Natural killer cell treated with Interleukin-12 subunit alpha and Interleukin-12 subunit beta and Interleukin-15 and Interleukin-18, amount 100 ng/mL, for 72 hours (primary cell): ENCODE measurements at regions not wholly inside any gene's neighbourhood (a gene's known extent, or its start where the extent isn't known, plus 50 kb on each side); places are given as distances from the start of the nearest gene placed in this dataset.

Source experiments
- ATAC-seq, 2 donors: fragments of 150-1000 bp; cut with Tn5 transposase in 1 of 2; sonication (Bioruptor Pico), chemical (Tn5 transposase) in 1 of 2; 2 replicates each; pipeline ENCODE4 v1.10.0; 2021
- DNase-seq: peaks from one replicate; pipeline ENCODE4 v3.0.0; 2022; ENCODE audit warnings: low spot score
- H3K27ac Mint-ChIP-seq, 2 donors: 1 replicate in 1 of 2; 2 replicates in 1 of 2; pipeline ENCODE4 v1.8.0; 2022; ENCODE audit warnings: mixed read lengths in 2 of 2, mild to moderate bottlenecking in 1 of 2, moderate library complexity in 1 of 2
- H3K27me3 Mint-ChIP-seq, 2 donors: 1 replicate in 1 of 2; 2 replicates in 1 of 2; pipeline ENCODE4 v1.8.0; 2022; ENCODE audit warnings: mixed read lengths in 2 of 2
- H3K36me3 Mint-ChIP-seq: one replicate; pipeline ENCODE4 v1.8.0; 2022; ENCODE audit warnings: mixed read lengths
- H3K4me1 Mint-ChIP-seq, 2 donors: 1 replicate in 1 of 2; 2 replicates in 1 of 2; pipeline ENCODE4 v1.8.0; 2022; ENCODE audit warnings: low read depth in 2 of 2, mixed read lengths in 2 of 2, mild to moderate bottlenecking in 1 of 2
- H3K4me3 Mint-ChIP-seq: one replicate; pipeline ENCODE4 v1.8.0; 2022; ENCODE audit warnings: mixed read lengths
- H3K9me3 Mint-ChIP-seq: 2 replicates; pipeline ENCODE4 v1.8.0; 2022; ENCODE audit warnings: mixed read lengths

GRCh38 chr2:150588506-150588870, 101.0 kb upstream of the RND3 start:
- ATAC-seq (no peak), DNase-seq (no peak)
- no peak overlapping the region for H3K27ac Mint-ChIP-seq
- no peaks in the 10 kb centered on the region for H3K4me1 Mint-ChIP-seq
- no peaks in the 10 kb centered on the region for H3K9me3 Mint-ChIP-seq
- H3K27me3 Mint-ChIP-seq, result no peaks in the 10 kb centered on the region
- H3K36me3 Mint-ChIP-seq, result no peaks in the 10 kb centered on the region
- H3K4me3 Mint-ChIP-seq, result no peak overlapping the region

DNA sequence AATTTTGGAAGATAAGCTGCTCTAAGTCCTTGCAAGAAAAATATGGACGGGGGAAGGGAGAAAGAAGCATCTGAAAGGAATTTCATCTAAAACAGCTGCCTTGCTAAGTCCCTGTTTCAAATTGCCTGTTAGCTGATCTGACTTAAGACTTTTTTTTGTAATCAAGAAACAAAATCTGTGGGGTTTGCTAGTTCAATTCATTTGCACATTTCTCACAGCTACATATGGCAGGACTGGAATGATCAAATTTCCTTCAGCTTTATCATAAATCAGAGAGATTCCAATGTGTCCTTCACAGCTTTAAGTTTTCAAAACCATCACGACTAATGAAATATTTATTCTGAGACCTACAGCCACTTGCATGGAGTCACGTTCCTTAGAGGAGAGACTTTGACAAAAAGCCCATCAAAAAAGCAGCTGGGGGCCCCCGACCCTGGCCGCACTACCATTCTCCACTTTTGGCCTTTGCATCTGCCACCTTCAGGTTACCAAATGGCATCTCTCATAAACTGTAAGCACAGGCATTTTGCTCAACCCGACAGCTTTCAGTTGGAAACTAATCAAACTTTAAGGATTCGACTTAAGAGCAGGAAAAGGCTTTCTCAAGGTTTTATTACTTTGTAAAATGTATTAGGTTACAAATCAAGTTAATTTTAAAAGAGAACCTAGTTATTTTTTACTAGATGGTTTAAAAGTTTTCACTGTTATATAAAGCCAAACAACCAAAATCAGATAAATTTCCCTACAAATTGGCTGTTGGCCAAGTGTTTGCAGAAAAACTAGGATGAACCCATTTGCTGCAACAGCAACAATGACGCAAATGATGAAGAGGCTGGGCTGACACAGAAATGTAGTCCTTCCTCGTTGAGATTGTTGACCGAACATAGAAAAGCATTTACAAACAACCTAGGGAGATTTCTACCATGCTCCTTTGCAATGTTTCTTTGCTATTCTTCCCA, 100.4 kb upstream of the RND3 start:
- no peak overlapping the region for H3K27ac Mint-ChIP-seq
- ATAC-seq (no peak), DNase-seq (no peak)
- no peaks in the 10 kb centered on the region for H3K9me3 Mint-ChIP-seq
- no peaks in the 10 kb centered on the region for H3K4me1 Mint-ChIP-seq
- no peaks in the 10 kb centered on the region for H3K27me3 Mint-ChIP-seq
- no peak overlapping the region for H3K4me3 Mint-ChIP-seq
- no peaks in the 10 kb centered on the region for H3K36me3 Mint-ChIP-seq

- ATAC-seq (no peak), DNase-seq (no peak)
- Mint-ChIP-seq H3K27ac (no peak overlapping the region), H3K9me3 (no peaks in the 10 kb centered on the region), H3K27me3 (no peaks in the 10 kb centered on the region), H3K4me1 (no peaks in the 10 kb centered on the region), H3K36me3 (no peaks in the 10 kb centered on the region), H3K4me3 (no peak overlapping the region)
These were observed 99.4 kb upstream of the RND3 start for GRCh38 chr2:150586858-150587257.

- Mint-ChIP-seq H3K4me1 (no peaks in the 10 kb centered on the region), H3K27me3 (no peaks in the 10 kb centered on the region), H3K4me3 (no peak overlapping the region), H3K27ac (no peak overlapping the region), H3K9me3 (no peaks in the 10 kb centered on the region), H3K36me3 (no peaks in the 10 kb centered on the region)
- ATAC-seq (no peak), DNase-seq (no peak)
These were observed 97.9 kb upstream of the RND3 start for GRCh38 chr2:150585221-150585971.

- Mint-ChIP-seq H3K4me3 (no peak overlapping the region), H3K4me1 (no peaks in the 10 kb centered on the region), H3K27ac (no peak overlapping the region), H3K36me3 (peaks cover 2% of the 10 kb centered on the region), H3K27me3 (no peaks in the 10 kb centered on the region), H3K9me3 (peaks cover 7% of the 10 kb centered on the region)
- ATAC-seq (no peak), DNase-seq (no peak)
These were observed 96.6 kb upstream of the RND3 start for GRCh38 chr2:150584081-150584480.

DNA sequence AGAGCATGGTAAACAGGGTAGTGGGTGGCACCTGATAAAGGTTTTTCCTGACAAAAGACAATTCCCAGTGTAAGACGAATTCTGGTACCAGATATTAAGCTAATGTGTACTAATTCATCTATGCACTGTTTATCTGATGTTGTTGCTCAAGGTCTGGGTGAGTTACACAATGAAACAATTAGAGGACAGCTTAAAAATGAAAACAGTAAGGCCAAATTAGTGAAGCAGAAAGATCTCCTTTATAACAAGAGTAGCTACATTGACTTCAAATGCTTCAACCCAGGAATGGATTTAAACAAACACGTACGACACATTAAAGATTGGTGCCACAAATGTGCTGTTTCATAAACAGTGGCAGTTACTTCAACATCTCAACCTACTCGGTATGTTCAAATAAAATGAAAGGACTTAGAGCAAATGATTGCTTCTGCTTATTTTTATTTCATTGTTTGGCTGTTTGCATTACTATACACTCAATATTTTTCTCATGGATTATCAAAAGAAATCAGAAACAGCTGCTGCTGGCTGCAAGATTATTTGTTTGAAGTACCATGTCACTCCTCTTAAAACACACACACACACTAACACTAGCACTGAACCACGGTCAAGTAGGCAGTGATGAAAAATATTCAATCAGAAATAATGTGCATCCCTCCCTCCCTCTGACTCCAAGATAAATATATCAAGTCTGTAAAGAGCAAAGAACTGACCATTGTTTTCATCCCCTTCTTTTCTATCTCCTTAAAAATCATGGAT, 94.4 kb upstream of the RND3 start:
- H3K4me1 Mint-ChIP-seq, result no peaks in the 10 kb centered on the region
- H3K27me3 Mint-ChIP-seq, result no peaks in the 10 kb centered on the region
- H3K36me3 Mint-ChIP-seq, result peaks cover 4% of the 10 kb centered on the region
- no peak overlapping the region for H3K27ac Mint-ChIP-seq
- no peak for ATAC-seq
- no peak for DNase-seq
- no peak overlapping the region for H3K4me3 Mint-ChIP-seq
- peaks cover 13% of the 10 kb centered on the region for H3K9me3 Mint-ChIP-seq

- no peak for ATAC-seq
- Mint-ChIP-seq H3K4me1 (no peaks in the 10 kb centered on the region), H3K36me3 (peaks cover 4% of the 10 kb centered on the region)
These were observed 91.0 kb upstream of the RND3 start for GRCh38 chr2:150578481-150578880.

DNA sequence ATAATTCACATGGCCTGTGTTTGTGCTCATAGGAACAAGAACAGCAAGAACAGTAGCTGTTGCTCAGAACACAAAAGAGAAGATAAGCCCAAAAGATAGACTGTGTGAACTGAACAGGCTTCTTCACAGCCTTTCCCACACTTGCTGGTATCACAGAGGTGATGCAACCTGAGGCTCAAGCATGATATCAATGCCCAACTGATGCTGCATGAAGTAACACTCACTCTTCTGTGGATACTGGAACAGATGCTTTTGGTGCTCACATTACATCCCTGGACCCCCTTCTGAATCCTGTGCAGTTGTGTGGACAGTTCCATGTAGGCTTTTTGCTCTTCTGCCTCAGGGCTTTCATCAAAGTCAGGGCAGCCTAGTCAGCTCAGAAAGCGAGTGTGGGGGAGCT, 88.4 kb upstream of the RND3 start:
- Mint-ChIP-seq H3K27me3 (no peaks in the 10 kb centered on the region), H3K4me1 (no peaks in the 10 kb centered on the region), H3K36me3 (peaks cover 4% of the 10 kb centered on the region), H3K4me3 (no peak overlapping the region), H3K9me3 (peaks cover 27% of the 10 kb centered on the region), H3K27ac (no peak overlapping the region)
- DNase-seq (no peak), ATAC-seq (no peak)

More at GRCh38 chr2:150578481-150578880, 91.0 kb upstream of the RND3 start:
- Mint-ChIP-seq H3K9me3 (peaks cover 23% of the 10 kb centered on the region), H3K4me3 (no peak overlapping the region), H3K27me3 (no peaks in the 10 kb centered on the region), H3K27ac (no peak overlapping the region)
- no peak for DNase-seq

- no peak overlapping the region for H3K27ac Mint-ChIP-seq
- no peak overlapping the region for H3K4me3 Mint-ChIP-seq
- ATAC-seq (no peak), DNase-seq (no peak)
- H3K4me1 Mint-ChIP-seq, result no peaks in the 10 kb centered on the region
- H3K27me3 Mint-ChIP-seq, result no peaks in the 10 kb centered on the region
- H3K9me3 Mint-ChIP-seq, result peaks cover 27% of the 10 kb centered on the region
- H3K36me3 Mint-ChIP-seq, result no peaks in the 10 kb centered on the region
These were observed 85.5 kb upstream of the RND3 start for GRCh38 chr2:150572961-150573395.

- Mint-ChIP-seq H3K4me3 (no peak overlapping the region), H3K4me1 (no peaks in the 10 kb centered on the region), H3K36me3 (no peaks in the 10 kb centered on the region), H3K27me3 (no peaks in the 10 kb centered on the region), H3K9me3 (peaks cover 23% of the 10 kb centered on the region), H3K27ac (no peak overlapping the region)
- ATAC-seq, result no peak
- DNase-seq, result no peak
These were observed 84.8 kb upstream of the RND3 start for GRCh38 chr2:150572194-150572766.

GRCh38 chr2:150571121-150571520, 83.7 kb upstream of the RND3 start:
- ATAC-seq (no peak), DNase-seq (no peak)
- Mint-ChIP-seq H3K27ac (no peak overlapping the region), H3K36me3 (no peaks in the 10 kb centered on the region), H3K4me1 (no peaks in the 10 kb centered on the region), H3K4me3 (no peak overlapping the region), H3K9me3 (peaks cover 22% of the 10 kb centered on the region), H3K27me3 (no peaks in the 10 kb centered on the region)

DNA sequence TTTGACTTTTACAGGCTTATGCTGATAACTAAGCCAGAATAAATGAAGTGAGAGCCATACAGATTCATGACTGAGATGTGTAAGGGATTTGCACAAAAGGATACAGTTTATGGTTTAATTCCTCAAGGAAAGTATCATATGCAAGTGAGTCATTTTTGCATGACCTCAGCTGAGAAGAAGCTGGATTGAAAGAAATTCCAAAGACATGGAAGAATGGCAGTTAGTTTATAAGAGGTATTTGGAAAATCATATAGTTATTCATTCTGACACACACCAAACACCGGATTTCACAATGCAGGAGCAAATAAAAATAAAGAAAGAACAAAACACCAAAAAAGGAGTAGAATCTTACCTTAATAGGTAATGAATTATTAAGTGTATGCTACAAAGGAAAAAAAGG, 83.2 kb upstream of the RND3 start:
- peaks cover 21% of the 10 kb centered on the region for H3K9me3 Mint-ChIP-seq
- ATAC-seq (no peak), DNase-seq (no peak)
- H3K36me3 Mint-ChIP-seq, result no peaks in the 10 kb centered on the region
- H3K4me1 Mint-ChIP-seq, result no peaks in the 10 kb centered on the region
- H3K27me3 Mint-ChIP-seq, result no peaks in the 10 kb centered on the region
- no peak overlapping the region for H3K4me3 Mint-ChIP-seq
- no peak overlapping the region for H3K27ac Mint-ChIP-seq

DNA sequence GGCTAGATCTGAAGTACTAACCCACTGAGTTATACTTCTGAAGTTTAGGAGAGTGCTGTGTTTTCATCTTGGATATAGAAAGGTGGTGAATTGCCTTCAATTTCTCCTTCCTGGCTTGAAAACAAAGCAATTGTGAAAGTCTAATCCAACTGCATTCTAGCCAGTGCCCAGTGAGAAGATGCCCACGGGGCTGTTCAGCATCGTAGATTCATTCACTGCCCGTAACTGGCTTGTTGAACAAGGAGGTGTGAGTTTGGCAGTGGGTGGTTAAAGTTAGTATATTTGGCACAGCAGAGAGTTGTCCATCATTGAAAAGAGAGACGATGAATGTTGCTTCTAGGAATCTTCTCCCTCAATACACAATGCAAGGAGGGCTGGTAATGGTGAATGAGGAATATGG, 82.3 kb upstream of the RND3 start:
- Mint-ChIP-seq H3K27me3 (no peaks in the 10 kb centered on the region), H3K4me1 (no peaks in the 10 kb centered on the region), H3K9me3 (peaks cover 24% of the 10 kb centered on the region), H3K4me3 (no peak overlapping the region), H3K36me3 (no peaks in the 10 kb centered on the region), H3K27ac (no peak overlapping the region)
- no peak for DNase-seq
- no peak for ATAC-seq
